Upper lobe of left lung (tissue), 4 donors: ENCODE measurements at regions not wholly inside any gene's neighbourhood (a gene's known extent, or its start where the extent isn't known, plus 50 kb on each side); places are given as distances from the start of the nearest gene placed in this dataset.

Experiments used
- CTCF ChIP-seq, 6 experiments: fragments of 450-650 bp in 4 of 6; fragments of 200-600 bp in 2 of 6; sonication (generic) in 2 of 6; IDR thresholded peaks; one replicate each; pipeline ENCODE4 v1.5.1; 2016 to 2019; ENCODE audit warnings: antibody characterized with exemption in 6 of 6
- EP300 ChIP-seq, 4 donors: sonication (generic); formaldehyde crosslinking; IDR thresholded peaks; one replicate each; pipeline ENCODE4 v1.5.1; 2017; ENCODE audit warnings: antibody characterized with exemption in 4 of 4, control low read depth in 2 of 4
- POLR2A ChIP-seq, 4 donors: fragments of 450-650 bp; IDR thresholded peaks; one replicate each; pipeline ENCODE4 v1.5.1; 2016 to 2017; ENCODE audit warnings: antibody characterized with exemption in 4 of 4, mild to moderate bottlenecking in 2 of 4
- POLR2AphosphoS5 ChIP-seq, 2 donors: sonication (generic); formaldehyde crosslinking; IDR thresholded peaks; one replicate each; pipeline ENCODE4 v1.5.1; 2017; ENCODE audit warnings: antibody characterized with exemption in 2 of 2

GRCh38 chrX:25125483-25125882 is 109.7 kb upstream of the ARX start:
- no peak for TF ChIP-seq CTCF (IDR thresholded peaks at IDR 0.05)
- TF ChIP-seq EP300 (IDR thresholded peaks at IDR 0.05) = no peak
- TF ChIP-seq POLR2A (IDR thresholded peaks at IDR 0.05) = no peak
- TF ChIP-seq POLR2AphosphoS5 (IDR thresholded peaks at IDR 0.05) = no peak
